ENCODE measurements at regions not wholly inside any gene's neighbourhood (a gene's known extent, or its start where the extent isn't known, plus 50 kb on each side); places are given as distances from the start of the nearest gene placed in this dataset.

GRCh38 chr13:59423708-59424340 lies 739.9 kb downstream of the DIAPH3 start:
- Histone ChIP-seq H4K20me1 (ENCODE audit: insufficient read depth) (no peaks in the 10 kb centered on the region), H2AFZ (ENCODE audit: low read depth) (no peak overlapping the region), H3F3A (replicated peaks; ENCODE audit: insufficient read depth) (peaks cover 9% of the 10 kb centered on the region), H3K9me2 (no peaks in the 10 kb centered on the region), H3K4me2 (no peak overlapping the region), H3K4me3 (ENCODE audit: low read depth in 2 of 2, low read length in 1 of 2) (no peak overlapping the region), H3K9me3 (no peaks in the 10 kb centered on the region), H3K79me2 (ENCODE audit: insufficient read depth) (no peaks in the 10 kb centered on the region), H3K9ac (no peak overlapping the region), H3K36me3 (replicated peaks in 1 of 2; ENCODE audit: control insufficient read depth in 1 of 2, insufficient read depth in 2 of 2, low read length in 1 of 2) (no peaks in the 10 kb centered on the region), H3K27me3 (ENCODE audit: insufficient read depth) (no peaks in the 10 kb centered on the region), H3K4me1 (ENCODE audit: control insufficient read depth in 1 of 2, insufficient read depth in 2 of 2, low read depth in 1 of 2, low read length in 1 of 2) (peaks cover 0 to 10% of the 10 kb centered on the region in 2 experiments; a peak in 1 of 4 replicates), H3K27ac (ENCODE audit: low read depth in 2 of 2, low read length in 1 of 2) (no peak overlapping the region)
- ChIA-PET POLR2A (no interaction called here), CTCF (interaction anchor here (1.7 kb wide), 1 partner anchor 12 kb away, joined by 4 read pairs; no protein-coding TSS in a partner anchor)
- no peak for TF ChIP-seq EP300 (IDR thresholded peaks at IDR 0.05; ENCODE audit: borderline replicate concordance in 1 of 2, low read depth in 1 of 2, low read length in 1 of 2)
- no peak for TF ChIP-seq USF2 (IDR thresholded peaks at IDR 0.05; ENCODE audit: borderline replicate concordance, low read depth, low read length)
- TF ChIP-seq FOSL2 (IDR thresholded peaks at IDR 0.05; ENCODE audit: borderline replicate concordance, low read depth), result no peak
- no peak for TF ChIP-seq TAF1 (IDR thresholded peaks at IDR 0.05; ENCODE audit: borderline replicate concordance, low read depth, low read length)
- no peak for TF ChIP-seq IRF3 (IDR thresholded peaks at IDR 0.05; ENCODE audit: low read depth, low read length)
- TF ChIP-seq JUND (IDR thresholded peaks at IDR 0.05), result no peak
- no peak for TF ChIP-seq MXI1 (IDR thresholded peaks at IDR 0.05; ENCODE audit: low read depth, low read length)
- no peak for TF ChIP-seq MAX (IDR thresholded peaks at IDR 0.05; ENCODE audit: low read depth)
- no peak for TF ChIP-seq RAD21 (IDR thresholded peaks at IDR 0.05; ENCODE audit: low read length)
- TF ChIP-seq RCOR1 (IDR thresholded peaks at IDR 0.05; ENCODE audit: low read length), result no peak
- TF ChIP-seq FOXM1 (IDR thresholded peaks at IDR 0.05; ENCODE audit: low read depth), result no peak
- TF ChIP-seq TCF12 (IDR thresholded peaks at IDR 0.05), result no peak
- TF ChIP-seq RFX5 (IDR thresholded peaks at IDR 0.05; ENCODE audit: low read length), result no peak
- TF ChIP-seq GATA2 (CRISPR knock-in tag; IDR thresholded peaks at IDR 0.05), result no peak
- DNase-seq, result no peak
- WGBS (ENCODE audit: low lambda C conversion rate), result 93% methylated on average over 4 of the region's 4 CpGs

- no peak for DNase-seq
- Histone ChIP-seq H3F3A (replicated peaks; ENCODE audit: insufficient read depth) (peaks cover 9% of the 10 kb centered on the region), H3K27me3 (ENCODE audit: insufficient read depth) (no peaks in the 10 kb centered on the region), H3K27ac (ENCODE audit: low read depth in 2 of 2, low read length in 1 of 2) (peak overlapping the region in 1 of 2 experiments; percentile 47; a peak in 2 of 4 replicates), H3K79me2 (ENCODE audit: insufficient read depth) (no peaks in the 10 kb centered on the region), H3K4me2 (0 out of 2 replicates have a peak overlapping the region, but pooled peaks have one; percentile 4), H4K20me1 (ENCODE audit: insufficient read depth) (no peaks in the 10 kb centered on the region), H2AFZ (ENCODE audit: low read depth) (no peak overlapping the region), H3K9me3 (no peaks in the 10 kb centered on the region), H3K4me3 (ENCODE audit: low read depth in 2 of 2, low read length in 1 of 2) (no peak overlapping the region), H3K36me3 (replicated peaks in 1 of 2; ENCODE audit: control insufficient read depth in 1 of 2, insufficient read depth in 2 of 2, low read length in 1 of 2) (no peaks in the 10 kb centered on the region), H3K4me1 (ENCODE audit: control insufficient read depth in 1 of 2, insufficient read depth in 2 of 2, low read depth in 1 of 2, low read length in 1 of 2) (peaks cover 0 to 10% of the 10 kb centered on the region in 2 experiments; a peak in 1 of 4 replicates), H3K9me2 (no peaks in the 10 kb centered on the region), H3K9ac (no peak overlapping the region)
- WGBS (ENCODE audit: low lambda C conversion rate), result 57% methylated on average over 2 of the region's 2 CpGs
- CTCF ChIA-PET, result no interaction called here
- TF ChIP-seq CHD2 (IDR thresholded peaks at IDR 0.05; ENCODE audit: low read length, partially characterized antibody) (no peak), JUND (IDR thresholded peaks at IDR 0.05) (peak; percentile 25; the same call in 1 of the 2 replicates)
- POLR2A ChIA-PET, result no interaction called here
Observed at GRCh38 chr13:59424661-59425060, 739.1 kb downstream of the DIAPH3 start.
